ENCODE measurements at regions not wholly inside any gene's neighbourhood (a gene's known extent, or its start where the extent isn't known, plus 50 kb on each side); places are given as distances from the start of the nearest gene placed in this dataset.

GRCh38 chr3:154753101-154753500, 323.1 kb upstream of the GPR149 start:
- no peak for TF ChIP-seq CTCF (IDR thresholded peaks at IDR 0.05; ENCODE audit: insufficient read depth, low read depth, low read length, missing control alignments)

GRCh38 chr3:154749514-154749913, 319.5 kb upstream of the GPR149 start:
- TF ChIP-seq CTCF (IDR thresholded peaks at IDR 0.05; ENCODE audit: insufficient read depth, low read depth, low read length, missing control alignments), result no peak
- no peak for DNase-seq (ENCODE audit: low read depth)
- H3K4me3 ChIP-seq (ENCODE audit: low read depth, low read length), result no peak overlapping the region

More at GRCh38 chr3:154753101-154753500, 323.1 kb upstream of the GPR149 start:
- no peak for DNase-seq (ENCODE audit: low read depth)
- no peak overlapping the region for H3K4me3 ChIP-seq (ENCODE audit: low read depth, low read length)

GRCh38 chr3:154745929-154746328, 315.9 kb upstream of the GPR149 start:
- peak; percentile 4 for TF ChIP-seq CTCF (IDR thresholded peaks at IDR 0.05; ENCODE audit: insufficient read depth, low read depth, low read length, missing control alignments)
- H3K4me3 ChIP-seq (ENCODE audit: low read depth, low read length), result no peak overlapping the region
- no peak for DNase-seq (ENCODE audit: low read depth)

- TF ChIP-seq CTCF (IDR thresholded peaks at IDR 0.05; ENCODE audit: insufficient read depth, low read depth, low read length, missing control alignments), result no peak
- DNase-seq (ENCODE audit: low read depth), result no peak
- no peak overlapping the region for H3K4me3 ChIP-seq (ENCODE audit: low read depth, low read length)
These were observed 315.1 kb upstream of the GPR149 start for GRCh38 chr3:154745122-154745521.

GRCh38 chr3:154743418-154743817, 313.4 kb upstream of the GPR149 start:
- H3K4me3 ChIP-seq (ENCODE audit: low read depth, low read length), result no peak overlapping the region
- no peak for TF ChIP-seq CTCF (IDR thresholded peaks at IDR 0.05; ENCODE audit: insufficient read depth, low read depth, low read length, missing control alignments)
- DNase-seq (ENCODE audit: low read depth), result no peak

GRCh38 chr3:154734468-154734867, 304.5 kb upstream of the GPR149 start:
- TF ChIP-seq CTCF (IDR thresholded peaks at IDR 0.05; ENCODE audit: insufficient read depth, low read depth, low read length, missing control alignments), result no peak
- no peak for DNase-seq (ENCODE audit: low read depth)

GRCh38 chr3:154730186-154730585, 300.2 kb upstream of the GPR149 start:
- DNase-seq (ENCODE audit: low read depth), result no peak
- no peak overlapping the region for H3K4me3 ChIP-seq (ENCODE audit: low read depth, low read length)
- TF ChIP-seq CTCF (IDR thresholded peaks at IDR 0.05; ENCODE audit: insufficient read depth, low read depth, low read length, missing control alignments), result no peak

More at GRCh38 chr3:154734468-154734867, 304.5 kb upstream of the GPR149 start:
- H3K4me3 ChIP-seq (ENCODE audit: low read depth, low read length), result no peak overlapping the region
